ENCODE measurements at regions not wholly inside any gene's neighbourhood (a gene's known extent, or its start where the extent isn't known, plus 50 kb on each side); places are given as distances from the start of the nearest gene placed in this dataset.

GRCh38 chr2:166673986-166674385 is 179.9 kb upstream of the SCN7A start:
- Histone ChIP-seq H3K4me3 (no peak overlapping the region), H3K4me1 (no peaks in the 10 kb centered on the region)

GRCh38 chr2:166671801-166672200 is 177.8 kb upstream of the SCN7A start:
- no peak for ATAC-seq
- WGBS, 2 donors (ENCODE audit: low coverage in 1 of 2) = 31 to 45% methylated on average over 1 of the region's 1 CpG
- no peaks in the 10 kb centered on the region for H3K27me3 ChIP-seq

More at GRCh38 chr2:166673986-166674385, 179.9 kb upstream of the SCN7A start:
- H3K27me3 ChIP-seq = no peaks in the 10 kb centered on the region
- H3K27ac ChIP-seq = no peak overlapping the region
- no peaks in the 10 kb centered on the region for H3K9me3 ChIP-seq
- ATAC-seq = no peak
- no peaks in the 10 kb centered on the region for H3K36me3 ChIP-seq
- no peak for TF ChIP-seq POLR2AphosphoS5 (IDR thresholded peaks at IDR 0.05)
- TF ChIP-seq, protein P1, sequence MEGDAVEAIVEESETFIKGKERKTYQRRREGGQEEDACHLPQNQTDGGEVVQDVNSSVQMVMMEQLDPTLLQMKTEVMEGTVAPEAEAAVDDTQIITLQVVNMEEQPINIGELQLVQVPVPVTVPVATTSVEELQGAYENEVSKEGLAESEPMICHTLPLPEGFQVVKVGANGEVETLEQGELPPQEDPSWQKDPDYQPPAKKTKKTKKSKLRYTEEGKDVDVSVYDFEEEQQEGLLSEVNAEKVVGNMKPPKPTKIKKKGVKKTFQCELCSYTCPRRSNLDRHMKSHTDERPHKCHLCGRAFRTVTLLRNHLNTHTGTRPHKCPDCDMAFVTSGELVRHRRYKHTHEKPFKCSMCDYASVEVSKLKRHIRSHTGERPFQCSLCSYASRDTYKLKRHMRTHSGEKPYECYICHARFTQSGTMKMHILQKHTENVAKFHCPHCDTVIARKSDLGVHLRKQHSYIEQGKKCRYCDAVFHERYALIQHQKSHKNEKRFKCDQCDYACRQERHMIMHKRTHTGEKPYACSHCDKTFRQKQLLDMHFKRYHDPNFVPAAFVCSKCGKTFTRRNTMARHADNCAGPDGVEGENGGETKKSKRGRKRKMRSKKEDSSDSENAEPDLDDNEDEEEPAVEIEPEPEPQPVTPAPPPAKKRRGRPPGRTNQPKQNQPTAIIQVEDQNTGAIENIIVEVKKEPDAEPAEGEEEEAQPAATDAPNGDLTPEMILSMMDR (IDR thresholded peaks at IDR 0.05) = no peak

GRCh38 chr2:166671235-166671634 is 177.2 kb upstream of the SCN7A start:
- Histone ChIP-seq H3K27ac (no peak overlapping the region), H3K4me3 (no peak overlapping the region), H3K9me3 (no peaks in the 10 kb centered on the region), H3K4me1 (no peaks in the 10 kb centered on the region), H3K36me3 (no peaks in the 10 kb centered on the region), H3K27me3 (no peaks in the 10 kb centered on the region)
- 38 to 54% methylated on average over 2 of the region's 2 CpGs for WGBS, 2 donors (ENCODE audit: low coverage in 1 of 2)
- TF ChIP-seq POLR2AphosphoS5 (IDR thresholded peaks at IDR 0.05) = no peak
- TF ChIP-seq POLR2A (IDR thresholded peaks at IDR 0.05) = no peak
- TF ChIP-seq EP300 (IDR thresholded peaks at IDR 0.05) = no peak
- TF ChIP-seq, protein P1 (IDR thresholded peaks at IDR 0.05) = no peak
- ATAC-seq = no peak

More at GRCh38 chr2:166671801-166672200, 177.8 kb upstream of the SCN7A start:
- TF ChIP-seq, protein P1 (IDR thresholded peaks at IDR 0.05) = no peak
- no peak for TF ChIP-seq EP300 (IDR thresholded peaks at IDR 0.05)
- Histone ChIP-seq H3K4me3 (no peak overlapping the region), H3K9me3 (no peaks in the 10 kb centered on the region), H3K27ac (no peak overlapping the region), H3K4me1 (no peaks in the 10 kb centered on the region), H3K36me3 (no peaks in the 10 kb centered on the region)

DNA sequence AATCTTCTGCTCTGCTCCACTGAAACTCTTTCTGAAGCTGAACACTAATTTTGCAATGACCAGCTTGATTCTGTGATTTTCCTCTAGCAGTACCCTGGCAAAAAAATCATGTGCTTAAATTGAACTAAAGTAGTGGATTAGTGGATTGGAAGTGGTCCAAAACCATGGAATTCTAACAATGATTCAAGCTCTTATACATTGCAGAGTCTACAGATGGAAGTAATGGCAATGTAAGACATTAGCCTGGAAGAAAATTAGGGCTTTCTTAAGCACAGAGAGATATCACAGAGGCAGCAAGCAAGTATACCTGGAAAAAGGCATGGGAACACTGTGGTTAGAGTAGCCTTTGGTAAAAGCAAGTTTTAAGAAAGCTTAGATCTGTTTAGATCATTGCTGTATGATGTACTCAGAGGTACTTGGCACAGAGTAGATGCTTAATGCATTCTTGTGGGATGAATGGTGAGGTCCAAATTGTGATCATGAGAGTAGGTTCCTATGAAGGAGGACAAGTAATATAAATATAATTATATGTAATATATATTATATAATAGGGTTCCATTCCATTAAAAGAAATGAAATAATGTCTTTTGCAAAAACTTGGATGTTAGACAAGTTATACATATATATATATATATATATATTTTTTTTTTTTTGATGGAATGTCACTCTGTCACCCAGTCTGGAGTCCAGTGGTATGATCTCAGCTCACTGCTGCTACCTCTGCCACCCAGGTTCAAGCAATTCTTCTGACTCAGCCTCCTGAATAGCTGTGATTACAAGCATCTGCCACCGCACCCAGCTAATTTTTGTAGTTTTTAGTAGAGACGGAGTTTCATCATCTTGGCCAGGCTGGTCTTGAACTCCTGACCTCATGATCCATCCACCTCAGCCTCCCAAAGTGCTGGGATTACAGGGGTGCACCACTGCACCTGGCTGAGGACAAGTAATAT is 172.2 kb upstream of the SCN7A start:
- Histone ChIP-seq H3K4me3 (no peak overlapping the region), H3K9me3 (no peaks in the 10 kb centered on the region), H3K36me3 (no peaks in the 10 kb centered on the region), H3K27ac (no peak overlapping the region), H3K4me1 (no peaks in the 10 kb centered on the region), H3K27me3 (no peaks in the 10 kb centered on the region)
- no peak for ATAC-seq
- TF ChIP-seq POLR2AphosphoS5 (IDR thresholded peaks at IDR 0.05) (no peak), POLR2A (IDR thresholded peaks at IDR 0.05) (no peak), EP300 (IDR thresholded peaks at IDR 0.05) (no peak)
- TF ChIP-seq, protein P1 (IDR thresholded peaks at IDR 0.05) = no peak
- WGBS, 2 donors (ENCODE audit: low coverage in 1 of 2) = 37 to 100% methylated on average over 1 to 2 of the region's 2 CpGs

- H3K9me3 ChIP-seq = no peaks in the 10 kb centered on the region
- H3K27ac ChIP-seq = no peak overlapping the region
- no peaks in the 10 kb centered on the region for H3K27me3 ChIP-seq
- H3K36me3 ChIP-seq = no peaks in the 10 kb centered on the region
- H3K4me3 ChIP-seq = no peak overlapping the region
- 40 to 50% methylated on average over 3 of the region's 3 CpGs for WGBS, 2 donors (ENCODE audit: low coverage in 1 of 2)
- ATAC-seq = no peak
- no peaks in the 10 kb centered on the region for H3K4me1 ChIP-seq
- TF ChIP-seq, protein P1 (IDR thresholded peaks at IDR 0.05) = no peak
- no peak for TF ChIP-seq EP300 (IDR thresholded peaks at IDR 0.05)
- TF ChIP-seq POLR2A (IDR thresholded peaks at IDR 0.05) = no peak
- no peak for TF ChIP-seq POLR2AphosphoS5 (IDR thresholded peaks at IDR 0.05)
Observed at GRCh38 chr2:166661824-166662223, 167.8 kb upstream of the SCN7A start.
